PC-9 (cell line): ENCODE measurements at regions not wholly inside any gene's neighbourhood (a gene's known extent, or its start where the extent isn't known, plus 50 kb on each side); places are given as distances from the start of the nearest gene placed in this dataset.

Experiments
- BruUV-seq: library from RNA; stranded (reverse); fragments of 400-500 nt; replicated peaks from 2 replicates; lab custom pipeline; 2021; lab: Mats Ljungman, UMichigan
- CTCF ChIA-PET: fragments of 300-600 bp; sonication (Branson Sonifier 250); formaldehyde crosslinking; loops from one replicate; lab custom pipeline; 2022; ENCODE audit warnings: antibody characterized with exemption; lab: Charles Lee
- POLR2A ChIA-PET: fragments of 300-600 bp; sonication (Branson Sonifier 250); formaldehyde crosslinking; loops from one replicate; lab custom pipeline; 2022; ENCODE audit warnings: antibody characterized with exemption; ENCODE audit not compliant: unreplicated experiment; lab: Charles Lee
- DNase-seq, 2 experiments: peaks; one replicate each; pipeline versions ENCODE4 v3.0.0 to v3.0.0-alpha.2; 2015 to 2022; ENCODE audit warnings: mixed read lengths in 1 of 2
- H2AFZ ChIP-seq: fragments of 200-600 bp; sonication (generic); 2 replicates; pipeline ENCODE4 v1.8.1; 2017; ENCODE audit warnings: antibody characterized with exemption
- H3F3A ChIP-seq: fragments of 200-600 bp; sonication (generic); 2 replicates; pipeline ENCODE4 v1.8.1; 2017; ENCODE audit warnings: antibody characterized with exemption, mild to moderate bottlenecking, low read depth; ENCODE audit not compliant: insufficient read depth
- H3K27ac ChIP-seq: fragments of 200-600 bp; sonication (generic); 2 replicates; pipeline ENCODE4 v1.6.1; 2016; ENCODE audit warnings: mixed run types
- H3K27me3 ChIP-seq: fragments of 200-600 bp; sonication (generic); 2 replicates; pipeline ENCODE4 v1.6.1; 2016; ENCODE audit warnings: low read depth, mixed run types; ENCODE audit not compliant: insufficient read depth
- H3K36me3 ChIP-seq: fragments of 200-600 bp; sonication (generic); 2 replicates; pipeline ENCODE4 v1.6.1; 2016; ENCODE audit warnings: low read depth, mixed run types
- H3K4me1 ChIP-seq: fragments of 200-600 bp; sonication (generic); replicated peaks from 2 replicates; pipeline ENCODE4 v1.6.1; 2016; ENCODE audit warnings: mixed run types; ENCODE audit not compliant: insufficient read depth
- H3K4me2 ChIP-seq: fragments of 200-600 bp; sonication (generic); 2 replicates; pipeline ENCODE4 v1.6.1; 2017; ENCODE audit warnings: mixed run types
- H3K4me3 ChIP-seq: fragments of 200-600 bp; sonication (generic); 2 replicates; pipeline ENCODE4 v1.6.1; 2016; ENCODE audit warnings: mixed run types
- H3K79me2 ChIP-seq: fragments of 200-600 bp; sonication (generic); 2 replicates; pipeline ENCODE4 v1.6.1; 2017; ENCODE audit warnings: low read depth, mixed run types
- H3K9me2 ChIP-seq: fragments of 200-600 bp; sonication (generic); 2 replicates; pipeline ENCODE4 v1.8.1; 2017; ENCODE audit warnings: mild to moderate bottlenecking; ENCODE audit not compliant: insufficient read depth
- H3K9me3 ChIP-seq: fragments of 200-600 bp; sonication (generic); 2 replicates; pipeline ENCODE4 v1.8.1; 2016; ENCODE audit warnings: low read depth; ENCODE audit not compliant: insufficient read depth
- H4K20me1 ChIP-seq: fragments of 200-600 bp; sonication (generic); 2 replicates; pipeline ENCODE4 v1.8.1; 2017; ENCODE audit not compliant: insufficient read depth
- CTCF ChIP-seq: fragments of 200-600 bp; sonication (generic); conservative IDR thresholded peaks from 2 replicates; pipeline ENCODE4 v1.6.1; 2017; ENCODE audit warnings: mixed run types, antibody characterized with exemption, mild to moderate bottlenecking, moderate library complexity
- EZH2 ChIP-seq: fragments of 200-600 bp; sonication (generic); IDR thresholded peaks from 2 replicates; pipeline ENCODE4 v1.8.0; 2017; ENCODE audit warnings: antibody characterized with exemption, low read depth
- intact Hi-C: fragments of 100-400 bp; cut with micrococcal nuclease; formaldehyde crosslinking; loops from one replicate; pipeline ENCODE4 v1.10.0; 2022; ENCODE audit not compliant: unreplicated experiment

GRCh38 chr6:919500-919899 lies 226.6 kb upstream of the EXOC2 start:
- H3K27ac ChIP-seq: no peak overlapping the region
- no peaks in the 10 kb centered on the region for H3K36me3 ChIP-seq
- no peaks in the 10 kb centered on the region for H3K4me1 ChIP-seq
- no peak overlapping the region for H3K4me2 ChIP-seq
- no peak for DNase-seq
- ChIA-PET POLR2A (no interaction called here), CTCF (no interaction called here)
- no peaks in the 10 kb centered on the region for H3K27me3 ChIP-seq
- no peaks in the 10 kb centered on the region for H4K20me1 ChIP-seq
- H3K9me3 ChIP-seq: no peaks in the 10 kb centered on the region
- no peak overlapping the region for H3K4me3 ChIP-seq
- TF ChIP-seq EZH2: no peak
- no peak for TF ChIP-seq CTCF
- intact Hi-C loops: loop anchor here (10.0 kb wide), 1 partner anchor 335 kb away; no protein-coding TSS in a partner anchor
- no peak overlapping the region for H2AFZ ChIP-seq
- H3K79me2 ChIP-seq: no peaks in the 10 kb centered on the region
- BruUV-seq: no TSS peak
- no peaks in the 10 kb centered on the region for H3F3A ChIP-seq
- no peaks in the 10 kb centered on the region for H3K9me2 ChIP-seq

GRCh38 chr6:917939-918338 lies 225.0 kb upstream of the EXOC2 start:
- Histone ChIP-seq H2AFZ (no peak overlapping the region), H3F3A (peaks cover 3% of the 10 kb centered on the region; the same call in 1 of the 2 replicates), H3K4me3 (no peak overlapping the region), H3K9me2 (no peaks in the 10 kb centered on the region), H3K27ac (no peak overlapping the region), H3K79me2 (no peaks in the 10 kb centered on the region), H3K4me2 (no peak overlapping the region), H3K9me3 (no peaks in the 10 kb centered on the region), H4K20me1 (no peaks in the 10 kb centered on the region), H3K36me3 (no peaks in the 10 kb centered on the region), H3K4me1 (peaks cover 7% of the 10 kb centered on the region), H3K27me3 (no peaks in the 10 kb centered on the region)
- TF ChIP-seq EZH2: no peak
- TF ChIP-seq CTCF: no peak
- BruUV-seq: no TSS peak
- POLR2A ChIA-PET: no interaction called here
- intact Hi-C loops: loop anchor here (10.0 kb wide), 1 partner anchor 337 kb away; no protein-coding TSS in a partner anchor
- CTCF ChIA-PET: no interaction called here
- DNase-seq: no peak

GRCh38 chr6:917296-917695 lies 224.4 kb upstream of the EXOC2 start:
- H3K36me3 ChIP-seq: no peaks in the 10 kb centered on the region
- peaks cover 7% of the 10 kb centered on the region for H3K4me1 ChIP-seq
- H2AFZ ChIP-seq: no peak overlapping the region
- H3K4me3 ChIP-seq: no peak overlapping the region
- no peak overlapping the region for H3K4me2 ChIP-seq
- DNase-seq: no peak
- ChIA-PET POLR2A (no interaction called here), CTCF (no interaction called here)
- intact Hi-C loops: loop anchor here (10.0 kb wide), 1 partner anchor 338 kb away; no protein-coding TSS in a partner anchor
- H4K20me1 ChIP-seq: no peaks in the 10 kb centered on the region
- no peaks in the 10 kb centered on the region for H3K9me2 ChIP-seq
- no peaks in the 10 kb centered on the region for H3K27me3 ChIP-seq
- H3K9me3 ChIP-seq: no peaks in the 10 kb centered on the region
- BruUV-seq: no TSS peak
- peaks cover 3% of the 10 kb centered on the region; the same call in 1 of the 2 replicates for H3F3A ChIP-seq
- H3K79me2 ChIP-seq: no peaks in the 10 kb centered on the region
- TF ChIP-seq EZH2: no peak
- TF ChIP-seq CTCF: no peak
- no peak overlapping the region for H3K27ac ChIP-seq
